ENCODE measurements at regions not wholly inside any gene's neighbourhood (a gene's known extent, or its start where the extent isn't known, plus 50 kb on each side); places are given as distances from the start of the nearest gene placed in this dataset.

GRCh38 chr12:123071857-123072256, 79.0 kb downstream of the PITPNM2 start:
- TF ChIP-seq, protein P1, sequence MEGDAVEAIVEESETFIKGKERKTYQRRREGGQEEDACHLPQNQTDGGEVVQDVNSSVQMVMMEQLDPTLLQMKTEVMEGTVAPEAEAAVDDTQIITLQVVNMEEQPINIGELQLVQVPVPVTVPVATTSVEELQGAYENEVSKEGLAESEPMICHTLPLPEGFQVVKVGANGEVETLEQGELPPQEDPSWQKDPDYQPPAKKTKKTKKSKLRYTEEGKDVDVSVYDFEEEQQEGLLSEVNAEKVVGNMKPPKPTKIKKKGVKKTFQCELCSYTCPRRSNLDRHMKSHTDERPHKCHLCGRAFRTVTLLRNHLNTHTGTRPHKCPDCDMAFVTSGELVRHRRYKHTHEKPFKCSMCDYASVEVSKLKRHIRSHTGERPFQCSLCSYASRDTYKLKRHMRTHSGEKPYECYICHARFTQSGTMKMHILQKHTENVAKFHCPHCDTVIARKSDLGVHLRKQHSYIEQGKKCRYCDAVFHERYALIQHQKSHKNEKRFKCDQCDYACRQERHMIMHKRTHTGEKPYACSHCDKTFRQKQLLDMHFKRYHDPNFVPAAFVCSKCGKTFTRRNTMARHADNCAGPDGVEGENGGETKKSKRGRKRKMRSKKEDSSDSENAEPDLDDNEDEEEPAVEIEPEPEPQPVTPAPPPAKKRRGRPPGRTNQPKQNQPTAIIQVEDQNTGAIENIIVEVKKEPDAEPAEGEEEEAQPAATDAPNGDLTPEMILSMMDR (conservative IDR thresholded peaks at IDR 0.05; ENCODE audit: low read depth, low read length), result no peak
- TF ChIP-seq EZH2 (IDR thresholded peaks at IDR 0.05; ENCODE audit: low read length, unreplicated experiment), result no peak
- no peak for TF ChIP-seq EZH2phosphoT487 (IDR thresholded peaks at IDR 0.05; ENCODE audit: borderline replicate concordance, low read length)

Measured in PC-3 (cell line).